SK-N-MC (cell line): ENCODE measurements at regions not wholly inside any gene's neighbourhood (a gene's known extent, or its start where the extent isn't known, plus 50 kb on each side); places are given as distances from the start of the nearest gene placed in this dataset.

Source experiments
- EZH2 ChIP-seq: fragments of 200-600 bp; sonication (generic); IDR thresholded peaks from one replicate; pipeline ENCODE4 v1.6.1; 2017; ENCODE audit warnings: antibody characterized with exemption
- POLR2AphosphoS5 ChIP-seq: IDR thresholded peaks from 2 replicates; pipeline ENCODE4 v1.6.1; 2012; ENCODE audit warnings: mild to moderate bottlenecking, low read depth, low read length, borderline replicate concordance

DNA sequence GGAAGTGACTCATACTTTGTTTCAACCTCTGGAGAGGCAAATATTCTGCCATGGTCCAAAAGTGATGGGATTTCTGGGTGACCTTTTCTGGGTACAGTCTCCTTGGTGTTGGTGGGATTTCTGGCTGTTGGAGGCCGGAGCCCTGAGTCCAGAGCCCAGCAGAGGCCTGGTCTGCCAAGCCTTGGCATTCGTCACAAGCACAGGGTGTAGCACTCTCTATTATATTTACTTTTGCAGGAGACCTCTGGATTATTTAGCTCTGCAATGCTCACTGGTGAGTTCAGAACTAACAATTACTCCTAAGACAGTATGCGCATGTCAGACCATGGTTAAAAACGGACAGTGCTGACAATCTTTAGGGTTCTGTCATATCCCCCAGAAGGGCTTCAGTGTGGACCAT lies 201.6 kb upstream of the TWIST2 start:
- TF ChIP-seq POLR2AphosphoS5 (no peak), EZH2 (no peak)
